Transverse colon (tissue), 4 donors: ENCODE measurements at regions not wholly inside any gene's neighbourhood (a gene's known extent, or its start where the extent isn't known, plus 50 kb on each side); places are given as distances from the start of the nearest gene placed in this dataset.

ENCODE experiments used
- DNase-seq: peaks from one replicate; pipeline ENCODE4 v3.0.0-alpha.2; 2019
- H3K27ac ChIP-seq, 4 donors: fragments of 200-600 bp; sonication (generic); 2 replicates each; pipeline ENCODE4 v1.5.1; 2016 to 2018; ENCODE audit warnings: inconsistent platforms in 4 of 4
- H3K27me3 ChIP-seq: fragments of 200-600 bp; sonication (generic); 2 replicates; pipeline ENCODE4 v1.5.1; 2017; ENCODE audit warnings: inconsistent platforms
- H3K36me3 ChIP-seq, 4 donors: fragments of 200-600 bp; sonication (generic); 2 replicates each; pipeline ENCODE4 v1.5.1; 2017 to 2019; ENCODE audit warnings: inconsistent platforms in 4 of 4
- H3K4me1 ChIP-seq, 4 donors: fragments of 200-600 bp; sonication (generic); 2 replicates each; pipeline ENCODE4 v1.5.1; 2017 to 2020; ENCODE audit warnings: inconsistent platforms in 4 of 4
- H3K4me3 ChIP-seq, 4 donors: fragments of 200-600 bp; sonication (generic); 1 replicate in 1 of 4; 2 replicates in 3 of 4; pipeline versions ENCODE4 v1.5.1 to v1.6.1; 2017 to 2019; ENCODE audit warnings: inconsistent platforms in 4 of 4
- H3K9me3 ChIP-seq, 2 donors: fragments of 200-600 bp; sonication (generic); 2 replicates each; pipeline ENCODE4 v1.5.1; 2017 to 2019; ENCODE audit warnings: inconsistent platforms in 2 of 2
- EP300 ChIP-seq: sonication (generic); formaldehyde crosslinking; IDR thresholded peaks from one replicate; pipeline ENCODE4 v1.6.1; 2017; ENCODE audit warnings: antibody characterized with exemption, low read depth
- POLR2A ChIP-seq: fragments of 450-650 bp; IDR thresholded peaks from one replicate; pipeline ENCODE4 v1.6.1; 2016; ENCODE audit warnings: antibody characterized with exemption, mild to moderate bottlenecking, moderate library complexity
- POLR2AphosphoS5 ChIP-seq, 3 donors: sonication (generic); formaldehyde crosslinking; IDR thresholded peaks; one replicate each; pipeline ENCODE4 v1.6.1; 2016; ENCODE audit warnings: antibody characterized with exemption in 3 of 3
- WGBS, 2 donors: methylation state at CpG; one replicate each; pipeline ENCODE4 v1.1.5; 2018; ENCODE audit warnings: low coverage in 1 of 2; 5-methylcytosine and 5-hydroxymethylcytosine counted together
- in situ Hi-C, 4 donors: fragments of 200-750 bp; cut with MboI; loops; one replicate each; pipeline versions ENCODE4 v1.15.0 to v1.15.1; 2017; ENCODE audit warnings: low sequenced_read_pairs in 3 of 4, low pct_ligation_motif_present in 1 of 4, low pct_unique_long_range_greater_than_20kb in 1 of 4
- intact Hi-C: fragments of 100-400 bp; cut with DNase I; formaldehyde crosslinking; loops from one replicate; pipeline ENCODE4 v1.15.1; 2023; ENCODE audit warnings: low total_unique reads
- TF ChIP-seq, protein P1 (sequence below), 5 experiments: fragments of 200-600 bp in 3 of 5; fragments of 450-650 bp in 2 of 5; sonication (generic) in 3 of 5; IDR thresholded peaks; 1 replicate in 2 of 5; 2 replicates in 3 of 5; pipeline ENCODE4 v1.5.1; 2016 to 2017; ENCODE audit warnings: antibody characterized with exemption in 5 of 5, inconsistent platforms in 3 of 5, mild to moderate bottlenecking in 2 of 5, moderate library complexity in 1 of 5

DNA sequence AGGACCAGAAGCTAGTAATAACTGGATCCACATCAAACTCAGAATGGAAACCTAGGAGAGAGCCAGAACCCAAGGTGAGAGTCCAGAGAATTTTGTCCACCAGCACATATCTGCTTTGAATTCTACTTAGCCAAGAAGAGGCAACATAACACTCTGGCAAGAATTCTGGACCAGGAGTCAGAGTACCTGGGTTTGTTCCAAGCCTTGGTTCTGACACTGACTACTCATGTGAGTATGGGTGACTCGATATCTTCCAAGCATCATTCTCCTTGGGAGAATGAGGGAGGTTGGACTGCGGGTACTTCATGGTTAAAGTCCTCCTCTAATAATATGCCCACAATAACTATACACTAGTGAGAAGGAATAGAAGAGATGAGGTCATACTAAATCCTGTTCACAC lies 144.0 kb upstream of the JADE1 start:
- intact Hi-C loops (no loop called here), in situ Hi-C loops (no loop called here)
- H3K27ac ChIP-seq = no peak overlapping the region
- H3K27me3 ChIP-seq = no peaks in the 10 kb centered on the region
- no peaks in the 10 kb centered on the region for H3K36me3 ChIP-seq
- H3K9me3 ChIP-seq = no peaks in the 10 kb centered on the region
- WGBS, 2 donors = 87 to 100% methylated on average over 1 to 2 of the region's 2 CpGs
- peaks cover 0 to 8% (median 0%) of the 10 kb centered on the region in 4 donors for H3K4me1 ChIP-seq
- TF ChIP-seq POLR2A (no peak), POLR2AphosphoS5 (IDR thresholded peaks at IDR 0.05) (no peak), EP300 (no peak)
- TF ChIP-seq, protein P1, sequence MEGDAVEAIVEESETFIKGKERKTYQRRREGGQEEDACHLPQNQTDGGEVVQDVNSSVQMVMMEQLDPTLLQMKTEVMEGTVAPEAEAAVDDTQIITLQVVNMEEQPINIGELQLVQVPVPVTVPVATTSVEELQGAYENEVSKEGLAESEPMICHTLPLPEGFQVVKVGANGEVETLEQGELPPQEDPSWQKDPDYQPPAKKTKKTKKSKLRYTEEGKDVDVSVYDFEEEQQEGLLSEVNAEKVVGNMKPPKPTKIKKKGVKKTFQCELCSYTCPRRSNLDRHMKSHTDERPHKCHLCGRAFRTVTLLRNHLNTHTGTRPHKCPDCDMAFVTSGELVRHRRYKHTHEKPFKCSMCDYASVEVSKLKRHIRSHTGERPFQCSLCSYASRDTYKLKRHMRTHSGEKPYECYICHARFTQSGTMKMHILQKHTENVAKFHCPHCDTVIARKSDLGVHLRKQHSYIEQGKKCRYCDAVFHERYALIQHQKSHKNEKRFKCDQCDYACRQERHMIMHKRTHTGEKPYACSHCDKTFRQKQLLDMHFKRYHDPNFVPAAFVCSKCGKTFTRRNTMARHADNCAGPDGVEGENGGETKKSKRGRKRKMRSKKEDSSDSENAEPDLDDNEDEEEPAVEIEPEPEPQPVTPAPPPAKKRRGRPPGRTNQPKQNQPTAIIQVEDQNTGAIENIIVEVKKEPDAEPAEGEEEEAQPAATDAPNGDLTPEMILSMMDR (IDR thresholded peaks at IDR 0.05) = no peak
- H3K4me3 ChIP-seq = no peak overlapping the region
- no peak for DNase-seq

DNA sequence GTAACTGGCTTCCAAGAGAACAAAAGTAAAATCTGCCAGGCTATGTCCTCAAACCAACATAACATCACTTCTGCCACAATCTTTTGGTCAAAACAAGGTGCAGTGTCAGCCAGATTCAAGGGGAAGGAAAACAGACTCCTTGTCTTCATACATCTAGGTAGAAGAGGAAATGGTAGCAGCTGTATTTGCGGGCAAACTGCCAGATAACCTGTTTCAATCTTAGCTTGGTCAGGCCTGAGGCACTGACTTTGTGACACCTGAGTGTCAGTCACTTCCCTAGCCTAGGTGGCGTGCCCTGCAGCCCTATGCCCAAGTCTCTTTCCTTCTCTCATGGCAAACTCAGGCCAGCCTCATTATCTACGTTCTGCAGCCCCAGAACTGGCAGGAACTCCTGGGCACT lies 146.2 kb upstream of the JADE1 start:
- DNase-seq = peak; percentile 50
- intact Hi-C loops (no loop called here), in situ Hi-C loops (no loop called here)

DNA sequence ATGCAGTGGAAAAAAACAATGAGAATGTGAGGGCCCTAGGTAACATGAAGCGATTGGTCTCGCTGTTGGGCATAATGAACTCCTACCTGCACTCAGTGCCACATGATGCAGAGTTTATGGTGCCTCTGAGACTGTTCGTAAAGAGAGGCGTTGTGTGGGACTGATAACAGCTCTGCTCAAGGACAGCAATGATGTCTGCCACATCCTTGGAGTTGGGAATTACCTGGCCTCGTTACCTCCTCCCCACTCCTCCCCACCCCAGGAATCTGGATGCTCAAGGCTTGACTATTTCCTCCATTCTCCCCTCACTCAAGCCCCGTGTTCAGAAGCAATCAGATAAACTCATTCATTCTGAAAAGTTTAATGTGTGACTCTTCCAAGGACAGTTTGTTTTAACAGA lies 148.0 kb upstream of the JADE1 start:
- no peaks in the 10 kb centered on the region for H3K36me3 ChIP-seq
- intact Hi-C loops = no loop called here
- no peaks in the 10 kb centered on the region for H3K27me3 ChIP-seq
- peak overlapping the region; percentile 67 to 85 (median 75) for H3K27ac ChIP-seq
- TF ChIP-seq EP300 (no peak), POLR2A (no peak), POLR2AphosphoS5 (IDR thresholded peaks at IDR 0.05) (no peak)
- TF ChIP-seq, protein P1 (IDR thresholded peaks at IDR 0.05) = no peak
- H3K4me1 ChIP-seq = peaks cover 4 to 37% (median 17%) of the 10 kb centered on the region in 4 donors
- DNase-seq = no peak
- H3K4me3 ChIP-seq = no peak overlapping the region
- WGBS, 2 donors = 45 to 70% methylated on average over 2 to 6 of the region's 6 CpGs
- H3K9me3 ChIP-seq = no peaks in the 10 kb centered on the region
- in situ Hi-C loops = no loop called here

More for the DNA sequence above, 146.2 kb upstream of the JADE1 start:
- Histone ChIP-seq H3K27me3 (no peaks in the 10 kb centered on the region), H3K36me3 (no peaks in the 10 kb centered on the region), H3K9me3 (no peaks in the 10 kb centered on the region), H3K27ac (no peak overlapping the region), H3K4me3 (no peak overlapping the region), H3K4me1 (peaks cover 0 to 26% (median 10%) of the 10 kb centered on the region in 4 donors)
- no peak for TF ChIP-seq POLR2AphosphoS5 (IDR thresholded peaks at IDR 0.05)
- TF ChIP-seq, protein P1 (IDR thresholded peaks at IDR 0.05) = no peak
- TF ChIP-seq EP300 = no peak
- no peak for TF ChIP-seq POLR2A
- WGBS, 2 donors = 40 to 67% methylated on average over 1 to 3 of the region's 3 CpGs

DNA sequence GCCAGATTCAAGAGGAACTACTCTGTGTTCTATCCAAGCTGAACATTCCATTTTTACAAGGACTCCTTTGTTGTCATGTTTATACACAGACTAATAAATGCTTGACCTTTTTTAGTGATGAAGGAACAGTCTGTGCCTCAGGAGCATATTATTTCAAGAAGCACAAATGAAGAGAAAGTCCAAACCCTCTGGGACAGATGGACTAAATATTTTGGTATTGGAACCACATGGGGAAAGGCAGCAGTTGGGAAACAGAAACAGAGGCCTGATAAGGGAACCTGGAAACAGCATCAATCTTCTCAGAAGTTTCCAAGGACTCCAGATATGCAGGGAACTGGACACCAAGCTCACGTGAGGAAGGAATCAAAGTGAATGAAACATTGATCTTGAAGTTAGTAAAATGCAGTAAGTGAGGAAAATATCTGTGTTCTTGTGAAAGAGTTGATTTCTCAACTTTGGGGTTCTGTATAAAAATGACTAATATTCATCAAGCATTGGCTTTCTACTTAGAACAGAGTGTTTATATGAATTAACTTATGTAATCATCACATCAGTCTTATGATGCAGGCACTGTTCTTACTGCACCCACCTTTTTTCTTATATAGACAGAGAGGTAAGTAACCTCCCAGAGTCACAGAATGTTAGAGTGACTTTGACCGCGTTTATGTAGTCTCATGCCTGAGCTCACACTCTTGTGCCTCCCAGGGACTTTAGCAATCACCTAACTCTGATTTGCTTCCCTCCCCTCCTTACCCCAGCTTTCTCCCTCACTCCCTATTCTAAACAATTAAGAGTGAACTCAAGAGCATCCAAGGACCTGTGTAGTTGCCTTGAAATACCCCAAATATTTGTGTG lies 148.9 kb upstream of the JADE1 start:
- Histone ChIP-seq H3K36me3 (no peaks in the 10 kb centered on the region), H3K9me3 (no peaks in the 10 kb centered on the region), H3K27me3 (no peaks in the 10 kb centered on the region), H3K4me3 (no peak overlapping the region), H3K4me1 (peaks cover 4 to 37% (median 17%) of the 10 kb centered on the region in 4 donors), H3K27ac (peak overlapping the region; percentile 67 to 85 (median 76))
- in situ Hi-C loops (no loop called here), intact Hi-C loops (no loop called here)
- TF ChIP-seq, protein P1 (IDR thresholded peaks at IDR 0.05) = no peak
- TF ChIP-seq POLR2AphosphoS5 (IDR thresholded peaks at IDR 0.05) (peak; percentile 82 to 96 (median 93)), POLR2A (no peak), EP300 (peak; percentile 96)
- no peak for DNase-seq
- WGBS, 2 donors = 53 to 83% methylated on average over 3 of the region's 3 CpGs
